HTR-8/SVneo (cell line): ENCODE measurements at regions not wholly inside any gene's neighbourhood (a gene's known extent, or its start where the extent isn't known, plus 50 kb on each side); places are given as distances from the start of the nearest gene placed in this dataset.

Experiments
- DNase-seq: peaks from one replicate; pipeline ENCODE4 v3.0.0; 2011; ENCODE audit warnings: low spot score, mixed read lengths; ENCODE audit not compliant: insufficient read length
- FAIRE-seq: peaks from 2 replicates; lab custom pipeline; 2011; peaks lifted over from hg19 to GRCh38; lab: Jason Lieb, UNC

DNA sequence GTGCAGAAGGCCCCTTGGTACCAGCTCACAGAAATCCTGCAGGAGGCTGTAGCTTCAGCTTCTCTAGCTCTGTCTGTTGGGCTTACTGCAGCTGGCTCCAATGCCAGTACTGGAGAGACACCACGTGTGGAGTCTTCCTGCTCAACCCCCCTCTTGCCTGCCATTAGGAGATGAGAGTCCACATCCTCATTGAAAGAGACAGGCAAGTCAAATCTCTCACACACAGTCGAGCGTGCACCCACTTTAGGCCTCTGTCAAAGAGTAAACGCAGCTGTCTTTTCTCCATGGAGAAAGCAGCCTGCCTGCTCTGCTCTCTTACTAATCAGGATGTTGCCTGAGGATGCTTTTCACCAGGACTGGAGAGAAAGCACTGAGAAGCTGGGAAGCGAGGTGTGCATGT is 523.0 kb upstream of the NBEA start:
- DNase-seq (no peak), FAIRE-seq (no peak)

DNA sequence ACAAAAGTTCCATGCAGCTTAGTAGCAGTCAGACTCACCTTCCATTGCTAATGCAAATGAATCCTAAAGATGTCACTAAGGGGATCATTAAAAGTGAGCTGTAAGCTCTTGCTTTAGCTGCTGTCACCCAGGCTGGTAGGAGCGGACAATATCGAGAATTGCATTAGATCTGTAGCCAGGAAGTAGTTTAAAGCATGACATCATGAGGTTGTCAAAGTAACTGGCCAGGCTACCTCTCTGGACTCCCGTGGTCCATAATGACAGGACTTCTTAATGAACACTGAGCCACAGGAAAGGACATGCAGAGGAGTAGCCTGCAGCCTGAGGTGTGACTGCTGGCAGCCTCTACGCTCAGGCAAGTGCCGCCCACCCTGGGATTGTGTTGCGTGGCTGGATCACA is 522.3 kb upstream of the NBEA start:
- no peak for FAIRE-seq
- DNase-seq = no peak

GRCh38 chr13:34420702-34421346 is 521.2 kb upstream of the NBEA start:
- no peak for FAIRE-seq

DNA sequence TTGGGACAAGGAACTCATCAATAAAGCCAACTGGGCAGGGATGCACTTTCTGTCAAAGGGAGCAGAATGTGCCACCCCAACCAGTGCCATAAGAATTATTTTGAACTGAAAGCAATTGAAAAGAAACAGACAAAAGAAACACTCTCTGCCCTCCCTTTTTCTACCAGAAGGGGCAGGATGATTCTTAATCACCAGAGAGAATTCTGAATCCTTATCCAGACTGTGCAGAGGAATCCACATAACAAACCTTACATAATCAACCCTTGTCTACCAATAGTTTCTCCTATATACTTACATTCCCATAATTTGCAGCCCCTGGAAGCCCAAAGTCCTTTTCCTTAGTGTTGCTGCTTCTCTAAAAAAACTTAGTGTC is 520.7 kb upstream of the NBEA start:
- FAIRE-seq (no peak), DNase-seq (no peak)

More at GRCh38 chr13:34420702-34421346, 521.2 kb upstream of the NBEA start:
- no peak for DNase-seq

GRCh38 chr13:34421858-34422475 is 520.1 kb upstream of the NBEA start:
- DNase-seq (no peak), FAIRE-seq (no peak)

- DNase-seq (no peak), FAIRE-seq (no peak)
These were observed 519.1 kb upstream of the NBEA start for GRCh38 chr13:34422956-34423355.

- DNase-seq (no peak), FAIRE-seq (no peak)
These were observed 516.6 kb upstream of the NBEA start for GRCh38 chr13:34425327-34425949.

DNA sequence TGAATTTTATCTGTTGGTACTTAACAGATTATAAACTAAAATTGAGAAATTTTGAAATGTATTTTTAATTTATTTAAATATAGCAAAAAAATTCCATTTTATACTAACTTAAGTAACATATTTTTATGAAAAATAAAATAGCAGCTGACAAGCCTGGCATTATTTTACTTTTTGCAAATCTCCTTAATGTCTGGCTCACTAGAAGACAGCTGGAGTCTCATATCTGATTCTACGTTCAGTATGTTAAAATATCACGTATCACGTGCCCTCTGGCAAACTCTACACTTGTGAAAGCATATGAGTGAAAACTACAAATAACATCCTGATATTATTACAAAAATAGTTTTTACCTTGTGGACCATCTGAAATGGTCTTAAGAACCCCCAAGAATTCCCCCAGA is 513.2 kb upstream of the NBEA start:
- DNase-seq (no peak), FAIRE-seq (no peak)

- FAIRE-seq (no peak), DNase-seq (no peak)
These were observed 511.8 kb upstream of the NBEA start for GRCh38 chr13:34430294-34430693.

DNA sequence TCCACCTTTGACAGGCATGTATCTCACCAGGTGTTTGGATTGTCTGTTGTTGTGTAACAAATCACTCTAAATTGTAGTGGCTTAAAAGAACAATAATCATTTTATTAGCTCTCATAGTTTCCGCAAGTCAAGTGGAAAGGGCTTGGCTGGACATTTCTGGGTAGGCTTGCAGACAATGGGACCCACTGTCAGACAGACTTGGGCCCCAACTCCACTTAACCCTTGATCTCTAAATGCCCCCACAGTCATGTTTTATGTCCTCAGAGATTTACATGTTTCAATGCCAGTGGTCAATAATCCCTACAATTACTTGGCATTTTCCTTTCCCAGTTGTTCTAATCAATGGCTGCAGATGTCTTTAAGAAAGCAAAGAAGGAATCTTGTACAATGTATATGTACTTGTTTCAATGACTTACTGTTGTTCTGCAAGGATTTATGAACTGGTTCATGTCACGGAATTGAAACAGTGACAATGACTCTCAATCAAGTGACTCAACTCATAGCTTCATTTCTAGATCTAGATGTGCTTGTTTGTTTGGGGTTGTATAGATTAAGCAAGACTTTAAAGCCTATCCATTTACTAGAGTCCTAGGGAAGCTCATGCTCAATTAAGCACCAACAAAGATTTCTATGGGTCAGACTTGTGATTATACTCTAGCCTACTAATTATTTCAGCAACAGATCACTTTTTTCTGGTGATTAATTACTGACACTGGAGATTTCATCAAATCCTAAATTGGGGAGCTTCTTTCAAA is 510.1 kb upstream of the NBEA start:
- DNase-seq (no peak), FAIRE-seq (no peak)

- peak; percentile 3 for DNase-seq
These were observed 506.7 kb upstream of the NBEA start for GRCh38 chr13:34435338-34435737.

DNA sequence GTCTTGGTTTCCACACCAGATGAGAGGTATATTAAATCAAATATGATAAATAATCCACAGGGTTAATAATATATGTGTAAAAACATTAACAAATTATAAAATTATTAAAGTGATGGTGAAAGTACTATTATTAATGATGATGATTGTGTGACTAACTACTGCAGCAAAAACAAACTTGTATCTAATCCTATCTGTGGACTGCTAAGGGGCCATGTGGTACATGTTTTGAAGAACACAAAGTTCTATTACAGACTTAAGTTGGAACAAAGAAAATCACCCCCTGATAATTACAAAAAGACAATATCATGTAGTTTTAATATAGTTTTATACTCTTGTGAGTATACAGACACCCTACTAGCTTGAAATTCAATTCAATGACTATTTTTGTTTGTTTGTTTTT is 504.2 kb upstream of the NBEA start:
- no peak for DNase-seq
- no peak for FAIRE-seq

More at GRCh38 chr13:34435338-34435737, 506.7 kb upstream of the NBEA start:
- FAIRE-seq = no peak

- FAIRE-seq (no peak), DNase-seq (no peak)
These were observed 489.2 kb upstream of the NBEA start for GRCh38 chr13:34452831-34453230.

GRCh38 chr13:34458756-34459715 is 483.0 kb upstream of the NBEA start:
- no peak for DNase-seq
- FAIRE-seq = no peak

DNA sequence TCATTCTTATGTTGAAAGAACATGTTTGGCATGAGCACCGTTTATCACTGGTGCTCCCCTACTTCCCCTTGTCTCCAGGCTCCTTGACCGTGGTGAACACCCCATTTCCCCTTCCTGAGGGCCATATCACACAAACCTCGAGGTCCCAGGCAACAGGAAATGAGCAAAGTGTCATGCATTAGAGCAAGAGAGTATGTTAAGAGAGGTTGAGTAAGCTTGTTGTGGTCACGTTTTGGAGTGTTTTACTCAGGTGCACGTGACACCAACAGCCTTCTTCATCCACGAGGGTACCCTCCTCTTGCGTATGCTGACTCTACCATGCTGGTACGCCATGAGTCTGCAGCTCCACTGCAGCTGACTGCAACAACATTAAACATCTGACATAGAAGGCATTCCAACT is 482.2 kb upstream of the NBEA start:
- DNase-seq (no peak), FAIRE-seq (no peak)

DNA sequence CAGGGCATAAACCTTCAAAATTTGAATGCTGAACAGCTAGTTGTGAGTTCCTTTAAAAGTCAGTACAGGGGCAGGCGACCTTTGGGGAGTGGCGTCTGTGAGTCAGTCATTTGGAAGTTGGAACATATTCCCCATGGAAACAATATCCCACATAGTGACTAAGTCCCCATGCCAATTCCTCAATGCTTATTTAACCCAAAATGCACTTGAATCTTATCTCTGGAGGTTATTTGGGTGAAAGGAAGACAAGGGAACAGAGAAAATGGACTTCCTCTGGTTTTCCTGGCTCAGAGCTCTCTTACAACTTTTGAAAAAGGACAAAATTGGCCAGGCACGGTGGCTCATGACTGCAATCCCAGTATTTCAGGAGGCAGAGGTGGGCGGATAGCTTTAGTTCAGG is 479.2 kb upstream of the NBEA start:
- FAIRE-seq (no peak), DNase-seq (peak; percentile 9)

DNA sequence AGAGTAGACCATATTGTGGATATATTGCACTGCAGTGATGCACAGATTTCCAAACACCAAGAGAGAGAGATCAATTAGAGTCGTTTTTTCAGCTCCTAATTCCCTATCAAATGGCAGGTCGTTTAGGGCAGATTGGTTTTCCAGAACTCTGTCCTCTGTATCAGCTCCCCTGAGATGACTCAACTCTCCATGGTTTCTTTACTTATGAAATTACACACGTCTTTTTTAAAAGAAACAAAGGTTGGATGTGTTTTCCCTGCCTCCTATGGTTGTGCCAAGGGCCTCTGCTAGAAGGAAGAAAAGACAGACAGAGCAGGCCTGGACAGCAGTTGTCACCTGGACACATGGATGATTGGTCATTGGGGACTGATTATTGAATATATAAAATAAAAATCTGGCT is 478.1 kb upstream of the NBEA start:
- DNase-seq (no peak), FAIRE-seq (no peak)

GRCh38 chr13:34465423-34465922 is 476.6 kb upstream of the NBEA start:
- FAIRE-seq (no peak), DNase-seq (no peak)

- no peak for FAIRE-seq
- DNase-seq = no peak
These were observed 475.8 kb upstream of the NBEA start for GRCh38 chr13:34466301-34466700.
